ENCODE measurements at regions not wholly inside any gene's neighbourhood (a gene's known extent, or its start where the extent isn't known, plus 50 kb on each side); places are given as distances from the start of the nearest gene placed in this dataset.

DNA sequence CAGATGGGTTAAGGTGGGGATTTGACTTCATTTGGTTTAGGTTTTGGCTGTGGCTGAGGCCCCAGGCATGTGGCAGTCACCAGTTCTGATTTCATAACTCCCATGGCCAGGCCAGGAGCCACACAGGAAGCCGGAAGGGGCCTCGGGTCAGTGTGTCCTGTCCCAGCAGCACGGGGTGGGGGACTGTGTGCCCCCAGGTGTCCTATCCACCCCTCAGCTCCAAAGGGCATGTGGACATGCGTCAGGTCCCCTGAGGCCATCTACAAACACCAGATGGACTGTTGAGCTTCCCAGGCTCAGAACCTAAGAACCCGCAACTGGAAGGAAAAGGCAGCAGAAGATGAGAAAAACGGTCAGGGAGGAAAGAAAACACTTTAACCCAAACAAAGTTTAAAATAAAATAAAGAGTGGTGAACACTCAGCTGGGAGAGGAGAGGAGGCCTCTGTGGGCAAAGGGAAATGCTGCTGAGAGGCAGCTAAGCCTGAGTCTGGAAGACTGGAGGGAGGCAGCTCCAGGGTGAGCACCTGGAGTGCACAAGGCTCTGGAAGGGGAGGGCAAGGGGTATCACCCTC, 260.8 kb downstream of the AUH start:
- TF ChIP-seq, protein P1, sequence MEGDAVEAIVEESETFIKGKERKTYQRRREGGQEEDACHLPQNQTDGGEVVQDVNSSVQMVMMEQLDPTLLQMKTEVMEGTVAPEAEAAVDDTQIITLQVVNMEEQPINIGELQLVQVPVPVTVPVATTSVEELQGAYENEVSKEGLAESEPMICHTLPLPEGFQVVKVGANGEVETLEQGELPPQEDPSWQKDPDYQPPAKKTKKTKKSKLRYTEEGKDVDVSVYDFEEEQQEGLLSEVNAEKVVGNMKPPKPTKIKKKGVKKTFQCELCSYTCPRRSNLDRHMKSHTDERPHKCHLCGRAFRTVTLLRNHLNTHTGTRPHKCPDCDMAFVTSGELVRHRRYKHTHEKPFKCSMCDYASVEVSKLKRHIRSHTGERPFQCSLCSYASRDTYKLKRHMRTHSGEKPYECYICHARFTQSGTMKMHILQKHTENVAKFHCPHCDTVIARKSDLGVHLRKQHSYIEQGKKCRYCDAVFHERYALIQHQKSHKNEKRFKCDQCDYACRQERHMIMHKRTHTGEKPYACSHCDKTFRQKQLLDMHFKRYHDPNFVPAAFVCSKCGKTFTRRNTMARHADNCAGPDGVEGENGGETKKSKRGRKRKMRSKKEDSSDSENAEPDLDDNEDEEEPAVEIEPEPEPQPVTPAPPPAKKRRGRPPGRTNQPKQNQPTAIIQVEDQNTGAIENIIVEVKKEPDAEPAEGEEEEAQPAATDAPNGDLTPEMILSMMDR (IDR thresholded peaks at IDR 0.05 in 4 of 5, conservative IDR thresholded peaks at IDR 0.05 in 1 of 5) = no peak
- TF ChIP-seq POLR2A (IDR thresholded peaks at IDR 0.05) = peak in 1 of 2 donors; percentile 9
